ENCODE measurements at regions not wholly inside any gene's neighbourhood (a gene's known extent, or its start where the extent isn't known, plus 50 kb on each side); places are given as distances from the start of the nearest gene placed in this dataset.

DNA sequence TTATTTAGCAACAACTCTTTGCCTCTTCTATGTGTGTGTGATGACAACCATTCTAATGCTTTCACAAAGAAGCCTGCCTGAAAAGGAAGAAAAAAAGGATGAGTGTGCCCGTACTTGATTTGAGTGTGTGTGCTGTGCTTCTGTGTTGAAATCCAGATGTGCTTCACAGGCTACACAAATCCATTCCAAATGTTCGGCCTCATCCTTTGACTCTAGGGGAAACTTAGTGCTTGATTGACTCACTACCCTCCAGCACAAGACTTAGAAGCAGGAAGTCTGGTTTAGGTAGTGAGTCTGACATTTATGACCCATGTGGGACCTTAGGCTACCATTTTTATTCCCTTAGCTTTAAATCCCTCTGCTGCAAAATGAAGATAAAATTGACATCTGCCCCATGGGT, 108.8 kb upstream of the PLAAT1 start:
- TF ChIP-seq, protein P1, sequence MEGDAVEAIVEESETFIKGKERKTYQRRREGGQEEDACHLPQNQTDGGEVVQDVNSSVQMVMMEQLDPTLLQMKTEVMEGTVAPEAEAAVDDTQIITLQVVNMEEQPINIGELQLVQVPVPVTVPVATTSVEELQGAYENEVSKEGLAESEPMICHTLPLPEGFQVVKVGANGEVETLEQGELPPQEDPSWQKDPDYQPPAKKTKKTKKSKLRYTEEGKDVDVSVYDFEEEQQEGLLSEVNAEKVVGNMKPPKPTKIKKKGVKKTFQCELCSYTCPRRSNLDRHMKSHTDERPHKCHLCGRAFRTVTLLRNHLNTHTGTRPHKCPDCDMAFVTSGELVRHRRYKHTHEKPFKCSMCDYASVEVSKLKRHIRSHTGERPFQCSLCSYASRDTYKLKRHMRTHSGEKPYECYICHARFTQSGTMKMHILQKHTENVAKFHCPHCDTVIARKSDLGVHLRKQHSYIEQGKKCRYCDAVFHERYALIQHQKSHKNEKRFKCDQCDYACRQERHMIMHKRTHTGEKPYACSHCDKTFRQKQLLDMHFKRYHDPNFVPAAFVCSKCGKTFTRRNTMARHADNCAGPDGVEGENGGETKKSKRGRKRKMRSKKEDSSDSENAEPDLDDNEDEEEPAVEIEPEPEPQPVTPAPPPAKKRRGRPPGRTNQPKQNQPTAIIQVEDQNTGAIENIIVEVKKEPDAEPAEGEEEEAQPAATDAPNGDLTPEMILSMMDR (IDR thresholded peaks at IDR 0.05; ENCODE audit: borderline replicate concordance, extremely low read depth, low read length, poor library complexity, severe bottlenecking), result no peak
- TF ChIP-seq EZH2 (IDR thresholded peaks at IDR 0.05; ENCODE audit: borderline replicate concordance, low read depth, low read length, severe bottlenecking), result no peak

All from DND-41 (cell line).